ENCODE measurements at regions not wholly inside any gene's neighbourhood (a gene's known extent, or its start where the extent isn't known, plus 50 kb on each side); places are given as distances from the start of the nearest gene placed in this dataset.
A peak's percentile ranks its signal among the peaks of the same experiment; 100 is the strongest.

GRCh38 chr3:81965696-81966095, 204.3 kb upstream of the GBE1 start:
- DNase-seq (ENCODE audit: low read depth): no peak
- no peak for TF ChIP-seq CTCF (IDR thresholded peaks at IDR 0.05; ENCODE audit: control insufficient read depth, extremely low read depth, insufficient read depth)
- H3K4me3 ChIP-seq (ENCODE audit: low read depth, low read length): no peak overlapping the region

GRCh38 chr3:81962396-81962795, 201.0 kb upstream of the GBE1 start:
- no peak overlapping the region for H3K4me3 ChIP-seq (ENCODE audit: low read depth, low read length)
- no peak for TF ChIP-seq CTCF (IDR thresholded peaks at IDR 0.05; ENCODE audit: control insufficient read depth, extremely low read depth, insufficient read depth)

GRCh38 chr3:81958972-81959640, 197.7 kb upstream of the GBE1 start:
- H3K4me3 ChIP-seq (ENCODE audit: low read depth, low read length): no peak overlapping the region
- no peak for TF ChIP-seq CTCF (IDR thresholded peaks at IDR 0.05; ENCODE audit: control insufficient read depth, extremely low read depth, insufficient read depth)
- DNase-seq (ENCODE audit: low read depth): peak; percentile 36

More at GRCh38 chr3:81962396-81962795, 201.0 kb upstream of the GBE1 start:
- DNase-seq (ENCODE audit: low read depth): no peak

- DNase-seq (ENCODE audit: low read depth): no peak
- no peak overlapping the region for H3K4me3 ChIP-seq (ENCODE audit: low read depth, low read length)
- TF ChIP-seq CTCF (IDR thresholded peaks at IDR 0.05; ENCODE audit: control insufficient read depth, extremely low read depth, insufficient read depth): no peak
These were observed 194.4 kb upstream of the GBE1 start for GRCh38 chr3:81955878-81956277.

- no peak overlapping the region for H3K4me3 ChIP-seq (ENCODE audit: low read depth, low read length)
- TF ChIP-seq CTCF (IDR thresholded peaks at IDR 0.05; ENCODE audit: control insufficient read depth, extremely low read depth, insufficient read depth): no peak
- DNase-seq (ENCODE audit: low read depth): no peak
These were observed 191.7 kb upstream of the GBE1 start for GRCh38 chr3:81953111-81953510.

- no peak for DNase-seq (ENCODE audit: low read depth)
- TF ChIP-seq CTCF (IDR thresholded peaks at IDR 0.05; ENCODE audit: control insufficient read depth, extremely low read depth, insufficient read depth): no peak
- H3K4me3 ChIP-seq (ENCODE audit: low read depth, low read length): no peak overlapping the region
These were observed 190.7 kb upstream of the GBE1 start for GRCh38 chr3:81952141-81952540.

- no peak for TF ChIP-seq CTCF (IDR thresholded peaks at IDR 0.05; ENCODE audit: control insufficient read depth, extremely low read depth, insufficient read depth)
- DNase-seq (ENCODE audit: low read depth): no peak
- no peak overlapping the region for H3K4me3 ChIP-seq (ENCODE audit: low read depth, low read length)
These were observed 190.2 kb upstream of the GBE1 start for GRCh38 chr3:81951636-81952035.
